IPS-18c (cell line): ENCODE measurements at regions not wholly inside any gene's neighbourhood (a gene's known extent, or its start where the extent isn't known, plus 50 kb on each side); places are given as distances from the start of the nearest gene placed in this dataset.
"Not testable (repeated sequence)": the region's sequence is repeated elsewhere in the genome, so short reads cannot be mapped to it uniquely, and the experiment has no call there.

ENCODE experiments used
- H3K4me3 ChIP-seq: 2 replicates; pipeline ENCODE4 v1.7.0; 2013; ENCODE audit warnings: low read depth, mild to moderate bottlenecking, low read length, moderate library complexity; ENCODE audit not compliant: insufficient read depth
- H3K9me3 ChIP-seq: one replicate; pipeline ENCODE4 v1.6.1; 2013; ENCODE audit warnings: mild to moderate bottlenecking, low read length, moderate library complexity; ENCODE audit not compliant: control insufficient read depth, insufficient read depth

- H3K4me3 ChIP-seq, result no peak overlapping the region
- H3K9me3 ChIP-seq, result no peaks in the 10 kb centered on the region
Observed at GRCh38 chr5:135279328-135279727, 119.7 kb downstream of the MACROH2A1 start.

GRCh38 chr5:135276151-135276550 lies 122.9 kb downstream of the MACROH2A1 start:
- no peak overlapping the region for H3K4me3 ChIP-seq
- no peaks in the 10 kb centered on the region for H3K9me3 ChIP-seq

GRCh38 chr5:135273212-135273611 lies 125.8 kb downstream of the MACROH2A1 start:
- Histone ChIP-seq H3K9me3 (no peaks in the 10 kb centered on the region), H3K4me3 (no peak overlapping the region)

GRCh38 chr5:135272311-135272805 lies 126.7 kb downstream of the MACROH2A1 start:
- Histone ChIP-seq H3K9me3 (no peaks in the 10 kb centered on the region), H3K4me3 (no peak overlapping the region)

GRCh38 chr5:135271533-135272310 lies 127.3 kb downstream of the MACROH2A1 start:
- Histone ChIP-seq H3K9me3 (no peaks in the 10 kb centered on the region), H3K4me3 (no peak overlapping the region)

GRCh38 chr5:135269931-135270421 lies 129.1 kb downstream of the MACROH2A1 start:
- no peak overlapping the region for H3K4me3 ChIP-seq

GRCh38 chr5:135269199-135269598 lies 129.8 kb downstream of the MACROH2A1 start:
- Histone ChIP-seq H3K9me3 (no peaks in the 10 kb centered on the region), H3K4me3 (no peak overlapping the region)

More at GRCh38 chr5:135269931-135270421, 129.1 kb downstream of the MACROH2A1 start:
- H3K9me3 ChIP-seq, result no peaks in the 10 kb centered on the region

GRCh38 chr5:135266975-135267374 lies 132.1 kb downstream of the MACROH2A1 start:
- Histone ChIP-seq H3K4me3 (no peak overlapping the region), H3K9me3 (no peaks in the 10 kb centered on the region)

GRCh38 chr5:135266303-135266635 lies 132.8 kb downstream of the MACROH2A1 start:
- H3K9me3 ChIP-seq, result no peaks in the 10 kb centered on the region

GRCh38 chr5:135265497-135266302 lies 133.3 kb downstream of the MACROH2A1 start:
- Histone ChIP-seq H3K9me3 (no peaks in the 10 kb centered on the region), H3K4me3 (no peak overlapping the region)

More at GRCh38 chr5:135266303-135266635, 132.8 kb downstream of the MACROH2A1 start:
- H3K4me3 ChIP-seq, result no peak overlapping the region

GRCh38 chr5:135264451-135265440 lies 134.3 kb downstream of the MACROH2A1 start:
- Histone ChIP-seq H3K4me3 (no peak overlapping the region), H3K9me3 (no peaks in the 10 kb centered on the region)

- Histone ChIP-seq H3K9me3 (no peaks in the 10 kb centered on the region), H3K4me3 (no peak overlapping the region)
Observed at GRCh38 chr5:135263022-135263668, 135.9 kb downstream of the MACROH2A1 start.

GRCh38 chr5:135262364-135262763 lies 136.7 kb downstream of the MACROH2A1 start:
- Histone ChIP-seq H3K9me3 (no peaks in the 10 kb centered on the region), H3K4me3 (no peak overlapping the region)

GRCh38 chr5:135260108-135260507 lies 138.9 kb downstream of the MACROH2A1 start:
- H3K9me3 ChIP-seq, H3K4me3 ChIP-seq: not testable (repeated sequence)

GRCh38 chr5:135255461-135256178 lies 143.4 kb downstream of the MACROH2A1 start:
- no peak overlapping the region for H3K4me3 ChIP-seq
- H3K9me3 ChIP-seq, result no peaks in the 10 kb centered on the region

- H3K9me3 ChIP-seq, result peaks cover 2% of the 10 kb centered on the region
- H3K4me3 ChIP-seq, result no peak overlapping the region
Observed at GRCh38 chr5:135254183-135254582, 144.8 kb downstream of the MACROH2A1 start.
